ENCODE measurements at regions not wholly inside any gene's neighbourhood (a gene's known extent, or its start where the extent isn't known, plus 50 kb on each side); places are given as distances from the start of the nearest gene placed in this dataset.
"Not testable (repeated sequence)": the region's sequence is repeated elsewhere in the genome, so short reads cannot be mapped to it uniquely, and the experiment has no call there.

DNA sequence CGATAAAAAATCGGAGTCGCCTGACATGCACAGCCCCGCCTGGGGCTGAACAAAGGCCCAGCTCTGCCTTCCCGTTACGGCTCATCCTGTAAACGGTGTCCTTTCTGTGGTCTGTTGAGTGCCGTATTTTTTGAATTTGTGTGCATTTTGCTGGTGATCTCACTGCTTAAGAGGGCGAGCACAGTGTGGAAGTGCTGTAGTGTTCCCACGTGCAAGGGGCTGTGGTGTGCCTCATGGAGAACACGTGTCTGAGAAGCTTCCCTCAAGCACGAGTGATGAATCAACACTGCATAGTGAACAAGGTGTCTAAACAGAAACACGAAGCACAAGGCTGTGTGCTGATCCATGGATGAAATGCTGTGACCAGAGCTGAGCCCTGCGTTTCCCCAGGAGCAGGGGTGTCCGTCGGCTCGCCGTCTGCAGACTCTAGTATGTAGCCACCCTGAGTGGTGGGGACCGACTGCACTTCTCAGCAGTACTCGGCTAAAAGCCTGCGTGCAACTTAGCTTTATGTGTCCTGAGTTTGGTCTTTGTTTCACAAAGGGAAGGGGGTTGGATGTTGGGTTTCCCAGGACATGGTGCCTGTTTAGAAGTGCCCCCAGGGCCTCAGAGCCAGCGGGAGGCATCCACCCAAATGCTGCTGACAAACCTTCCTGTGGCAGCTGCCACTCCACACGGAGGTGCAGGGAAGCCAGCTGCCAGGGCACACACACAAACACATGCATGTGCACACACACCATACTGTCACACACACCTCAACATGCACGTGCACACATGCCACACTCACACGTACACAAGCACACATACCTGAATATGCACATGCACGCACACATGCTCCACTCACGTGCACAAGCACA is 77.2 kb upstream of the IRX4 start:
- Histone ChIP-seq H3K27ac (no peak overlapping the region), H3K4me3 (no peak overlapping the region), H3K36me3 (replicated peaks in 1 of 2; ENCODE audit: insufficient read depth in 1 of 2, low read depth in 2 of 2) (no peaks in the 10 kb centered on the region), H3K27me3 (no peaks in the 10 kb centered on the region), H3K9me3 (no peaks in the 10 kb centered on the region), H3K4me1 (no peaks in the 10 kb centered on the region)
- DNase-seq (no peak), ATAC-seq (no peak)
- no peak for TF ChIP-seq POLR2A (IDR thresholded peaks at IDR 0.05)
- TF ChIP-seq, protein P1, sequence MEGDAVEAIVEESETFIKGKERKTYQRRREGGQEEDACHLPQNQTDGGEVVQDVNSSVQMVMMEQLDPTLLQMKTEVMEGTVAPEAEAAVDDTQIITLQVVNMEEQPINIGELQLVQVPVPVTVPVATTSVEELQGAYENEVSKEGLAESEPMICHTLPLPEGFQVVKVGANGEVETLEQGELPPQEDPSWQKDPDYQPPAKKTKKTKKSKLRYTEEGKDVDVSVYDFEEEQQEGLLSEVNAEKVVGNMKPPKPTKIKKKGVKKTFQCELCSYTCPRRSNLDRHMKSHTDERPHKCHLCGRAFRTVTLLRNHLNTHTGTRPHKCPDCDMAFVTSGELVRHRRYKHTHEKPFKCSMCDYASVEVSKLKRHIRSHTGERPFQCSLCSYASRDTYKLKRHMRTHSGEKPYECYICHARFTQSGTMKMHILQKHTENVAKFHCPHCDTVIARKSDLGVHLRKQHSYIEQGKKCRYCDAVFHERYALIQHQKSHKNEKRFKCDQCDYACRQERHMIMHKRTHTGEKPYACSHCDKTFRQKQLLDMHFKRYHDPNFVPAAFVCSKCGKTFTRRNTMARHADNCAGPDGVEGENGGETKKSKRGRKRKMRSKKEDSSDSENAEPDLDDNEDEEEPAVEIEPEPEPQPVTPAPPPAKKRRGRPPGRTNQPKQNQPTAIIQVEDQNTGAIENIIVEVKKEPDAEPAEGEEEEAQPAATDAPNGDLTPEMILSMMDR (IDR thresholded peaks at IDR 0.05): no peak
- intact Hi-C loops (cut with DNase I): no loop called here
- 86 to 88% methylated on average over 26 to 27 of the region's 27 CpGs for WGBS, 2 donors

DNA sequence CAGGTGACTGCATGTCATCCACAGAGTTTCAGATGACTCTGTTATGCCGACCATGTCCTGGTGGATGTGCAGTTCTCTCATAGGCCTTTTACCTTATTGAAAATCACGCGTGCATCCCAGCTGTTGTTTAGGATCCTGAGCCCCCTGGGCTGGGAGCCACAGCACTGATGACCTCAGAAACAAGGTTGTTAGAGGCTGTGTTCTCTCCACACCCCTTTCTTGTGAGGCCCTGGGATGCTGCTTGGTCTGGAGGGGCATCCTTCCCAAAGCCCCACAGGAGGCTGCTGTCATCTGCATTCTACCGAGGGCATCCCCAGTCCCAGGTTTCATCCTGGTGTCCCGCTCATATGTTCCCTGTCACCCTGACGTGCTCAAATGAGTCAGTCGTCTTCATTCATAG is 76.5 kb upstream of the IRX4 start:
- Histone ChIP-seq H3K4me1 (no peaks in the 10 kb centered on the region), H3K36me3 (replicated peaks in 1 of 2; ENCODE audit: insufficient read depth in 1 of 2, low read depth in 2 of 2) (no peaks in the 10 kb centered on the region), H3K27me3 (no peaks in the 10 kb centered on the region), H3K9me3 (no peaks in the 10 kb centered on the region), H3K4me3 (no peak overlapping the region), H3K27ac (no peak overlapping the region)
- intact Hi-C loops (cut with DNase I): no loop called here
- ATAC-seq (no peak), DNase-seq (no peak)
- 76 to 80% methylated on average over 7 of the region's 7 CpGs for WGBS, 2 donors
- TF ChIP-seq, protein P1 (IDR thresholded peaks at IDR 0.05): no peak
- no peak for TF ChIP-seq POLR2A (IDR thresholded peaks at IDR 0.05)

GRCh38 chr5:1958211-1959010 is 75.7 kb upstream of the IRX4 start:
- H3K27me3 ChIP-seq: no peaks in the 10 kb centered on the region
- H3K9me3 ChIP-seq: no peaks in the 10 kb centered on the region
- 84 to 86% methylated on average over 11 to 17 of the region's 17 CpGs for WGBS, 2 donors
- TF ChIP-seq, protein P1 (IDR thresholded peaks at IDR 0.05): no peak
- TF ChIP-seq POLR2A (IDR thresholded peaks at IDR 0.05): no peak
- no peak for ATAC-seq
- H3K4me3 ChIP-seq: no peak overlapping the region
- intact Hi-C loops (cut with DNase I): no loop called here
- no peaks in the 10 kb centered on the region for H3K36me3 ChIP-seq (replicated peaks in 1 of 2; ENCODE audit: insufficient read depth in 1 of 2, low read depth in 2 of 2)
- DNase-seq: no peak
- no peaks in the 10 kb centered on the region for H3K4me1 ChIP-seq
- no peak overlapping the region for H3K27ac ChIP-seq

DNA sequence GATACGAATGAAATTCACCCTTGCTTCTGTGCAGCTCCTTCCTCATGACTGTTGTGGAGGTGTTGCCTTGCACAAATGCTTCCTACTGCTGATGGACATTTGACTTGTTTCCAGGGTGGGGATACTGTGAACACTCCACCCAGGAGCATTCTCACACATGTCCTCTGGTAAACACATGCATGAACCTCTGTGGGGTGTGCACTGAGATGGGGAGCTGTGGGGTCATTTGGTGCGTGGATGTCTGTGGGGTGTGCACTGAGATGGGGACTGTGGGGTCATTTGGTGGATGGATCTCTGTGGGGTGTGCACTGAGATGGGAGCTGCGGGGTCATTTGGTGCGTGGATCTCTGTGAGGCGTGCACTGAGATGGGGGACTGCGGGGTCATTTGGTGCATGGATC is 72.9 kb upstream of the IRX4 start:
- no peak for TF ChIP-seq POLR2A (IDR thresholded peaks at IDR 0.05)
- TF ChIP-seq, protein P1 (IDR thresholded peaks at IDR 0.05): no peak
- ATAC-seq: no peak
- no peak for DNase-seq
- Histone ChIP-seq H3K27me3 (no peaks in the 10 kb centered on the region), H3K36me3 (replicated peaks in 1 of 2; ENCODE audit: insufficient read depth in 1 of 2, low read depth in 2 of 2) (no peaks in the 10 kb centered on the region), H3K27ac (no peak overlapping the region), H3K4me1 (no peaks in the 10 kb centered on the region), H3K9me3 (no peaks in the 10 kb centered on the region), H3K4me3 (no peak overlapping the region)
- intact Hi-C loops (cut with DNase I): no loop called here
- WGBS, 2 donors: 87 to 92% methylated on average over 6 of the region's 6 CpGs

GRCh38 chr5:1953710-1954109 is 71.0 kb upstream of the IRX4 start:
- H3K4me3 ChIP-seq; intact Hi-C loops (cut with DNase I); H3K27me3 ChIP-seq; ATAC-seq; H3K9me3 ChIP-seq; H3K36me3 ChIP-seq (replicated peaks in 1 of 2; ENCODE audit: insufficient read depth in 1 of 2, low read depth in 2 of 2); DNase-seq; H3K4me1 ChIP-seq; H3K27ac ChIP-seq: not testable (repeated sequence)
- 90 to 91% methylated on average over 3 to 5 of the region's 5 CpGs for WGBS, 2 donors

All from body of pancreas (tissue), 4 donors.